DMS 273 treated with DMSO at 0.1 percent for 48 hours (cell line): ENCODE measurements at regions not wholly inside any gene's neighbourhood (a gene's known extent, or its start where the extent isn't known, plus 50 kb on each side); places are given as distances from the start of the nearest gene placed in this dataset.

Experiments used
- DNase-seq: peaks from one replicate; lab custom pipeline; 2025; lab: John Stamatoyannopoulos, UW

- no peak for DNase-seq
Observed at GRCh38 chr2:20560891-20561636, 89.8 kb downstream of the HS1BP3 start.

- DNase-seq, result no peak
Observed at GRCh38 chr2:20561637-20562454, 89.1 kb downstream of the HS1BP3 start.

GRCh38 chr2:20562540-20563225, 88.2 kb downstream of the HS1BP3 start:
- DNase-seq, result no peak

GRCh38 chr2:20563251-20563650, 87.6 kb downstream of the HS1BP3 start:
- DNase-seq, result no peak

GRCh38 chr2:20563833-20564232, 87.1 kb downstream of the HS1BP3 start:
- DNase-seq, result no peak

GRCh38 chr2:20565101-20565622, 85.7 kb downstream of the HS1BP3 start:
- no peak for DNase-seq

GRCh38 chr2:20565623-20566236, 85.2 kb downstream of the HS1BP3 start:
- DNase-seq, result no peak

- DNase-seq, result no peak
Observed at GRCh38 chr2:20566331-20566730, 84.6 kb downstream of the HS1BP3 start.

GRCh38 chr2:20567159-20567925, 83.6 kb downstream of the HS1BP3 start:
- DNase-seq, result no peak
